Erythroblast (primary cell): ENCODE measurements at regions not wholly inside any gene's neighbourhood (a gene's known extent, or its start where the extent isn't known, plus 50 kb on each side); places are given as distances from the start of the nearest gene placed in this dataset.

Experiments used
- GATA1 ChIP-seq: IDR thresholded peaks from 2 replicates; pipeline ENCODE4 v1.6.1; 2011; ENCODE audit warnings: low read depth, mild to moderate bottlenecking, control low read depth, low read length, moderate library complexity
- POLR2A ChIP-seq: IDR thresholded peaks from 2 replicates; pipeline ENCODE4 v1.6.1; 2011; ENCODE audit warnings: mild to moderate bottlenecking, low read length

DNA sequence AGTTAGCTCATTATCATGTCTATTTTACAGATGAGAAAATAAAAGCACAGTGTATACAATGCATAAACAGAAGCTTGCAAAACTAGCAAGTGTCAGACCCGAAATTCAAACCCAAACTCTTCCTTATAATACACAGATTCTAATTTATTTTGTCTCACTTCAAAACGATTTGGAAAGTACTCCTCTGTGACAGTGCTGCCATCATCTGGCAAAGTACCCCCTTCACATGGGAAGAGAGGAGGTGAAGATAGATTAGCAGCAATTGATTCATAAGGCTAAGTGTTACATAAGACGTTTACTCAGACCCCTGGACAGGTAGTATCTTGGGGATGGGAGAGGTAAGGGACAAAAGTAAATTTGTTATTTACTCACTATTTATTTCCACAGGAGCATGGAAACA lies 744.0 kb upstream of the SGO1 start:
- TF ChIP-seq POLR2A (no peak), GATA1 (no peak)
